ENCODE measurements at regions not wholly inside any gene's neighbourhood (a gene's known extent, or its start where the extent isn't known, plus 50 kb on each side); places are given as distances from the start of the nearest gene placed in this dataset.

- no peak for DNase-seq (ENCODE audit: low read depth)
These were observed 204.8 kb upstream of the SYT4 start for GRCh38 chr18:43482136-43482535.

GRCh38 chr18:43482600-43482999 is 205.3 kb upstream of the SYT4 start:
- DNase-seq (ENCODE audit: low read depth) = no peak

GRCh38 chr18:43484710-43485109 is 207.4 kb upstream of the SYT4 start:
- no peak for DNase-seq (ENCODE audit: low read depth)

GRCh38 chr18:43485545-43485963 is 208.3 kb upstream of the SYT4 start:
- DNase-seq (ENCODE audit: low read depth) = no peak

GRCh38 chr18:43486462-43486861 is 209.2 kb upstream of the SYT4 start:
- DNase-seq (ENCODE audit: low read depth) = peak; percentile 1

GRCh38 chr18:43501099-43501498 is 223.8 kb upstream of the SYT4 start:
- no peak for DNase-seq (ENCODE audit: low read depth)

GRCh38 chr18:43506935-43507334 is 229.6 kb upstream of the SYT4 start:
- no peak for DNase-seq (ENCODE audit: low read depth)

GRCh38 chr18:43507842-43508481 is 230.7 kb upstream of the SYT4 start:
- no peak for DNase-seq (ENCODE audit: low read depth)

GRCh38 chr18:43514747-43515146 is 237.5 kb upstream of the SYT4 start:
- no peak for DNase-seq (ENCODE audit: low read depth)

GRCh38 chr18:43515481-43515880 is 238.2 kb upstream of the SYT4 start:
- no peak for DNase-seq (ENCODE audit: low read depth)

GRCh38 chr18:43524260-43524659 is 247.0 kb upstream of the SYT4 start:
- DNase-seq (ENCODE audit: low read depth) = no peak

GRCh38 chr18:43525169-43525568 is 247.9 kb upstream of the SYT4 start:
- no peak for DNase-seq (ENCODE audit: low read depth)

- no peak for DNase-seq (ENCODE audit: low read depth)
These were observed 249.3 kb upstream of the SYT4 start for GRCh38 chr18:43526426-43527145.

- DNase-seq (ENCODE audit: low read depth) = no peak
These were observed 254.1 kb upstream of the SYT4 start for GRCh38 chr18:43531438-43531837.

GRCh38 chr18:43533371-43533770 is 256.1 kb upstream of the SYT4 start:
- DNase-seq (ENCODE audit: low read depth) = no peak

- DNase-seq (ENCODE audit: low read depth) = peak; percentile 56
These were observed 257.2 kb upstream of the SYT4 start for GRCh38 chr18:43534511-43534910.

- DNase-seq (ENCODE audit: low read depth) = peak; percentile 9
These were observed 262.6 kb upstream of the SYT4 start for GRCh38 chr18:43539862-43540261.

GRCh38 chr18:43542016-43542415 is 264.7 kb upstream of the SYT4 start:
- no peak for DNase-seq (ENCODE audit: low read depth)

GRCh38 chr18:43543236-43543635 is 265.9 kb upstream of the SYT4 start:
- DNase-seq (ENCODE audit: low read depth) = no peak

- no peak for DNase-seq (ENCODE audit: low read depth)
These were observed 270.2 kb upstream of the SYT4 start for GRCh38 chr18:43547456-43547855.

GRCh38 chr18:43559507-43559906 is 282.2 kb upstream of the SYT4 start:
- DNase-seq (ENCODE audit: low read depth) = no peak

- peak; percentile 46 for DNase-seq (ENCODE audit: low read depth)
These were observed 286.5 kb upstream of the SYT4 start for GRCh38 chr18:43563780-43564179.

GRCh38 chr18:43570593-43570992 is 293.3 kb upstream of the SYT4 start:
- no peak for DNase-seq (ENCODE audit: low read depth)
